GM12891 (cell line): ENCODE measurements at regions not wholly inside any gene's neighbourhood (a gene's known extent, or its start where the extent isn't known, plus 50 kb on each side); places are given as distances from the start of the nearest gene placed in this dataset.

Source experiments
- PAX5 ChIP-seq: IDR thresholded peaks from 2 replicates; pipeline ENCODE4 v1.6.1; 2011; ENCODE audit warnings: low read length, moderate library complexity, mild to moderate bottlenecking; ENCODE audit not compliant: insufficient read depth, severe bottlenecking
- POLR2A ChIP-seq: IDR thresholded peaks from 2 replicates; pipeline ENCODE4 v1.6.1; 2011; ENCODE audit warnings: low read depth, low read length, control low read depth
- POLR2AphosphoS5 ChIP-seq: IDR thresholded peaks from 2 replicates; pipeline ENCODE4 v1.6.1; 2011; ENCODE audit warnings: low read depth, low read length, control low read depth
- SPI1 ChIP-seq: IDR thresholded peaks from 2 replicates; pipeline ENCODE4 v1.6.1; 2011; ENCODE audit warnings: low read depth, low read length, control low read depth
- TAF1 ChIP-seq: IDR thresholded peaks from 2 replicates; pipeline ENCODE4 v1.6.1; 2011; ENCODE audit warnings: low read depth, low read length, control low read depth

GRCh38 chr5:68747521-68747920 lies 346.3 kb upstream of the SLC30A5 start:
- TF ChIP-seq POLR2A (no peak), TAF1 (no peak), POLR2AphosphoS5 (no peak), SPI1 (no peak), PAX5 (no peak)
